K562 (cell line): ENCODE measurements at regions not wholly inside any gene's neighbourhood (a gene's known extent, or its start where the extent isn't known, plus 50 kb on each side); places are given as distances from the start of the nearest gene placed in this dataset.
"Not testable (repeated sequence)": the region's sequence is repeated elsewhere in the genome, so short reads cannot be mapped to it uniquely, and the experiment has no call there.

Experiments used
- ATAC-seq: fragments of 200-7000 bp; cut with Tn5 transposase; 3 replicates; pipeline ENCODE4 v1.9.1; 2020; ENCODE audit warnings: moderate library complexity
- BruUV-seq: library from RNA; stranded (reverse); fragments of 400-500 nt; replicated peaks from 2 replicates; lab custom pipeline; 2021; lab: Mats Ljungman, UMichigan
- CTCF ChIA-PET: fragments of 300-600 bp; formaldehyde crosslinking; extraction: SDS; loops from one replicate; lab custom pipeline; 2021; ENCODE audit warnings: low intra/inter-chr PET ratio; lab: Yijun Ruan, JAX
- POLR2A ChIA-PET: fragments of 300-600, 350-650 bp; sonication (Branson Sonifier 250); formaldehyde crosslinking; extraction: SDS; loops from one replicate; lab custom pipeline; 2021; ENCODE audit warnings: antibody characterized with exemption, inconsistent platforms; lab: Yijun Ruan, JAX
- DNase-seq, 4 experiments: peaks; one replicate each; pipeline versions ENCODE4 v3.0.0 to v3.0.0-alpha.2; 2011 to 2018; ENCODE audit warnings: low spot score in 3 of 4, mixed read lengths in 3 of 4; ENCODE audit errors: extremely low read depth in 1 of 4
- FAIRE-seq: peaks from 2 replicates; lab custom pipeline; 2011; peaks lifted over from hg19 to GRCh38; lab: Jason Lieb, UNC
- H2AFZ ChIP-seq: 2 replicates; pipeline ENCODE4 v1.6.0; 2011; ENCODE audit warnings: low read depth, low read length, control low read depth, inconsistent platforms
- H3K27ac ChIP-seq: fragments of 200-600 bp; 3 replicates; pipeline ENCODE4 v1.8.0; 2011; ENCODE audit warnings: low read depth, mild to moderate bottlenecking, control low read depth, inconsistent platforms, low read length, moderate library complexity, mixed read lengths; ENCODE audit errors: extremely low read depth
- H3K27me3 ChIP-seq, 2 experiments: fragments of 300-600 bp in 1 of 2; 2 replicates in 1 of 2; 3 replicates in 1 of 2; pipeline versions ENCODE4 v1.6.0 to v1.8.0; 2011; ENCODE audit warnings: inconsistent platforms in 2 of 2, low read length in 2 of 2, mild to moderate bottlenecking in 1 of 2, mixed read lengths in 1 of 2, moderate library complexity in 1 of 2; ENCODE audit not compliant: control insufficient read depth in 2 of 2, insufficient read depth in 2 of 2
- H3K36me3 ChIP-seq: fragments of 300-600 bp; 3 replicates; pipeline ENCODE4 v1.8.0; 2011; ENCODE audit warnings: mild to moderate bottlenecking, low read length, inconsistent platforms; ENCODE audit not compliant: control insufficient read depth, insufficient read depth
- H3K4me1 ChIP-seq, 2 experiments: fragments of 200-600 bp in 1 of 2; replicated peaks in 1 of 2; 2 replicates in 1 of 2; 3 replicates in 1 of 2; pipeline versions ENCODE4 v1.5.1 to v1.8.0; 2011; ENCODE audit warnings: inconsistent platforms in 2 of 2, low read length in 2 of 2, mild to moderate bottlenecking in 1 of 2, mixed read lengths in 1 of 2, moderate library complexity in 1 of 2; ENCODE audit not compliant: control insufficient read depth in 2 of 2, insufficient read depth in 2 of 2
- H3K4me2 ChIP-seq: 2 replicates; pipeline ENCODE4 v1.6.1; 2011; ENCODE audit warnings: low read length, control low read depth, inconsistent platforms, mixed read lengths; ENCODE audit not compliant: insufficient read depth
- H3K4me3 ChIP-seq: fragments of 200-600 bp; sonication (generic), shearing (Covaris generic); 2 replicates; pipeline ENCODE4 v1.5.1; 2016; ENCODE audit warnings: control low read depth, inconsistent platforms
- H3K79me2 ChIP-seq: fragments of 200-600 bp; 3 replicates; pipeline ENCODE4 v1.8.0; 2011; ENCODE audit warnings: low read length, inconsistent platforms; ENCODE audit not compliant: control insufficient read depth, insufficient read depth
- H3K9ac ChIP-seq, 2 experiments: 2 replicates each; pipeline versions ENCODE4 v1.6.0 to v1.6.1; 2011; ENCODE audit warnings: low read depth in 2 of 2, low read length in 2 of 2, control low read depth in 1 of 2, inconsistent platforms in 1 of 2, mild to moderate bottlenecking in 1 of 2, mixed read lengths in 1 of 2; ENCODE audit not compliant: insufficient read depth in 1 of 2
- H3K9me1 ChIP-seq: one replicate; pipeline ENCODE4 v1.6.0; 2011; ENCODE audit warnings: inconsistent platforms, mild to moderate bottlenecking, low read length, moderate library complexity; ENCODE audit not compliant: control insufficient read depth, insufficient read depth
- H3K9me3 ChIP-seq: replicated peaks from 2 replicates; pipeline ENCODE4 v1.5.1; 2011; ENCODE audit warnings: low read depth, low read length, inconsistent platforms; ENCODE audit not compliant: control insufficient read depth, insufficient read depth
- H4K20me1 ChIP-seq: replicated peaks from 2 replicates; pipeline ENCODE4 v1.6.1; 2011; ENCODE audit warnings: low read length, inconsistent platforms, mixed read lengths; ENCODE audit not compliant: control insufficient read depth, insufficient read depth
- AFF1 ChIP-seq, 2 experiments: fragments of 450-650 bp; IDR thresholded peaks; 2 replicates each; pipeline ENCODE4 v1.6.1; 2018; ENCODE audit warnings: mild to moderate bottlenecking in 2 of 2, low read depth in 1 of 2; ENCODE audit not compliant: partially characterized antibody in 2 of 2
- TRIM24 ChIP-seq, 2 experiments: fragments of 450-650 bp; IDR thresholded peaks; 2 replicates each; pipeline ENCODE4 v1.6.1; 2016
- ZNF184 ChIP-seq: sonication (generic); formaldehyde crosslinking; IDR thresholded peaks from 2 replicates; pipeline ENCODE4 v1.5.0; 2020; ENCODE audit warnings: missing genetic modification reagents
- ZNF354B ChIP-seq: fragments of 250-450 bp; sonication (Bioruptor Pico); IDR thresholded peaks from 2 replicates; pipeline ENCODE4 v1.4.0; 2020
- ZNF507 ChIP-seq: conservative IDR thresholded peaks from 2 replicates; pipeline ENCODE4 v1.6.1; 2017; ENCODE audit warnings: missing genetic modification characterization, missing compliant biosample characterization
- WGBS: fragments of 100-300 bp; shearing (Covaris generic); methylation state at CpG from one replicate; pipeline ENCODE4 v1.1.6; 2016; ENCODE audit warnings: low coverage, mixed read lengths; ENCODE audit not compliant: insufficient coverage; ENCODE audit errors: missing lambda C conversion rate; 5-methylcytosine and 5-hydroxymethylcytosine counted together
- in situ Hi-C: fragments of 300-500 bp; cut with MboI; formaldehyde crosslinking; loops from 4 replicates; pipeline ENCODE4 v1.15.0; 2018; ENCODE audit warnings: inconsistent platforms, mixed read lengths
- intact Hi-C: fragments of 100-400 bp; cut with micrococcal nuclease; formaldehyde crosslinking; loops from 2 replicates; pipeline ENCODE4 v1.14.2; 2022

GRCh38 chr7:106441343-106441742 is 156.6 kb upstream of the NAMPT start:
- CTCF ChIA-PET, H3K9me3 ChIP-seq, H3K4me1 ChIP-seq, POLR2A ChIA-PET, H3K27ac ChIP-seq: not testable (repeated sequence)
- WGBS, result 20% methylated on average over 2 of the region's 2 CpGs
- TF ChIP-seq ZNF507 (tag), result peak; percentile 98
- peak; percentile 70 for TF ChIP-seq ZNF354B
- TF ChIP-seq, all 486 proteins: peak for 2; not testable (repeated sequence) for 484
- H2AFZ ChIP-seq, H3K27me3 ChIP-seq, H3K79me2 ChIP-seq, DNase-seq, ATAC-seq, H3K4me2 ChIP-seq, in situ Hi-C loops, intact Hi-C loops, H3K36me3 ChIP-seq, H3K4me3 ChIP-seq, H4K20me1 ChIP-seq, H3K9me1 ChIP-seq, H3K9ac ChIP-seq, FAIRE-seq, BruUV-seq: not testable (repeated sequence)

GRCh38 chr7:106436933-106437332 is 152.2 kb upstream of the NAMPT start:
- H3K27ac ChIP-seq, DNase-seq, H3K9ac ChIP-seq, H3K9me1 ChIP-seq, H3K27me3 ChIP-seq, in situ Hi-C loops, H3K4me2 ChIP-seq, CTCF ChIA-PET, H2AFZ ChIP-seq: not testable (repeated sequence)
- peak in 1 of 2 experiments; percentile 89 for TF ChIP-seq AFF1 (IDR thresholded peaks at IDR 0.05; ENCODE audit: low read depth in 1 of 2, partially characterized antibody in 2 of 2)
- peak; percentile 85 for TF ChIP-seq ZNF184
- TF ChIP-seq TRIM24 (IDR thresholded peaks at IDR 0.05), result peak in 1 of 2 experiments; percentile 16; a peak in 1 of 4 replicates
- TF ChIP-seq, all 486 proteins: peak for 3; not testable (repeated sequence) for 483
- BruUV-seq, ATAC-seq, intact Hi-C loops, H3K4me3 ChIP-seq, POLR2A ChIA-PET, FAIRE-seq, H4K20me1 ChIP-seq, H3K9me3 ChIP-seq, H3K79me2 ChIP-seq, H3K4me1 ChIP-seq, H3K36me3 ChIP-seq: not testable (repeated sequence)
- 41% methylated on average over 2 of the region's 2 CpGs for WGBS
